GM12874 (cell line): ENCODE measurements at regions not wholly inside any gene's neighbourhood (a gene's known extent, or its start where the extent isn't known, plus 50 kb on each side); places are given as distances from the start of the nearest gene placed in this dataset.

ENCODE experiments used
- CTCF ChIP-seq: IDR thresholded peaks from 2 replicates; pipeline ENCODE4 v1.5.1; 2011; ENCODE audit warnings: low read depth, mild to moderate bottlenecking, control low read depth, low read length, moderate library complexity; ENCODE audit not compliant: insufficient read depth

- TF ChIP-seq CTCF: no peak
These were observed 137.2 kb downstream of the NOC3L start for GRCh38 chr10:94225589-94225988.

GRCh38 chr10:94230134-94230785, 132.5 kb downstream of the NOC3L start:
- no peak for TF ChIP-seq CTCF

DNA sequence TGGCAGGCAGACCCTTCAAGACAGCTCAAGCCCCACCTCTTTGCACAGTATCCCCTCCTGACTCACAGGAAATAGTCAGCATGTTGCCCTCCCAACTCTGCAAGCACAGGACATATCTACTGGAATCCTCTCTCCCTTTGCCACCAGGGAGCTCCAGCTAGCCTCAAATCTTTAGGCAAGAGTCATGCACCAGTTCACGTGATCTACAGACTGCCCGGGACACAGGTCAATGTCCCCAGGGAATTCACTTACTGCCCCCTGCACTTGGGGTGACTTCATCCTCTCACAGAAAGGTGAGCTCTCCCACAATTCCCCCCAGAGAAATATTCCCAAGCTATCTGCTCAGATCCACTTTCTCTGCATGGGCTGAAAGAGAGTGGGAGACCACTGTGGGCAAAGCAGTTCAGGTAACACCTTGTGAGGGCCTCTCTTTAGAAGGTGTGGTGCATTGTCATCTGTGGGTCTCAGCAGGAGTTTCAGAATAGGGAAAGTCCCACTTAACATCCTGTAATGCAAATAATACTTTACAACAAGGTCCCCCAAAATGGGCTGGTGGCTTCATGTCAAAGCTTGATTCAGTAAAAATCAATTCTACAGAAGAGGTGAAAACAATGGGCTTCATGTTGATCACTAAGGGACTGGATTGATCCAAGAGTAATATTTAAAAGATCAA, 129.9 kb downstream of the NOC3L start:
- no peak for TF ChIP-seq CTCF

- no peak for TF ChIP-seq CTCF
These were observed 127.3 kb downstream of the NOC3L start for GRCh38 chr10:94235461-94235860.

DNA sequence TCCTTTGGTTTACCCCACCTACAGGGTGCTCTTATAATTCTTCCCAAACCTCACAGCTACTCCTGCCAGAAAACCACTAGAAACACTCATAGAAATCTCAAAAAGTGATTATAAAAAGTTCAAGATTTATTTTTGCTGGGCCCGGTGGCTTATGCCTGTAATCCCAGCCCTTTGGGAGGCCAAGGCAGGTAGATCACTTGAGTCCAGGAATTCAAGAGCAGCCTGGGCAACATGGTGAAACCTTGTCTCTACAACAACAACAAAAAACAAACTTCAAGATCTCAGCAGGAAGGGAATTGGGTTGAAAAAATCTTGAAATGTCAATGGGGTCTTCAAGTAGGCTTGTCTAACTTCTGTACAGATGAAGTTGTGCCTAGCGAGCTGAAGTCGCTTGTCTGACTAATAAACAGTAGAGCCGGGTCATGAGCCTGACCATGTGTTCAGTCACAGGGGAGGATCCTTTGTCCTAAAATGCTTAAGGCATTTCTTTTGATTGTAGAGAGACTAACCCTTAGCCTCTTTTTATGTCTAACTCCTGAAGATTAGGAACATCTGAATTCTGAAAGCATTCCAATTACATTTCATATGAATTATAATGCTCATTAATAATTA, 124.6 kb downstream of the NOC3L start:
- TF ChIP-seq CTCF: no peak

DNA sequence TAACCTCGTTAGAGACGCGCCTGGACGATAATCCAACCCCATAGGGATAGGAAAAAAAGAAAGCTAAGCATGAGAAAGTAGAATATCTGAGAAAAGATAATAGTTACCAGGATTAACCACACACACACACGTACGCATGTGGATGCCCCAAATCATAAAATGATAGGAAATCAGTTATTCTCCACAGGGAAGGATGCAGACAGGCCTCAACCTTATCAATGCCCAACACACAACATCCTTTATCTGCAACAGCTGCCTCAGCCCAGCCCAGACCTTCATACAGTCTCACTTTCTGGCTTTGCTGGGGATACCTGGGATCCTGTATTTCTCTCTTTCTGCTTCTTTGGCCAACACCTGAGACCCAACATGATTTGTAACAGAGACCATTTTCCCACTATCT, 123.0 kb downstream of the NOC3L start:
- no peak for TF ChIP-seq CTCF

- TF ChIP-seq CTCF: no peak
These were observed 122.2 kb downstream of the NOC3L start for GRCh38 chr10:94240491-94240890.
